ENCODE measurements at regions not wholly inside any gene's neighbourhood (a gene's known extent, or its start where the extent isn't known, plus 50 kb on each side); places are given as distances from the start of the nearest gene placed in this dataset.

GRCh38 chr4:14897217-14897616 lies 105.1 kb upstream of the CPEB2 start:
- TF ChIP-seq EZH2 (optimal IDR thresholded peaks at IDR 0.05; ENCODE audit: low read depth, low read length): no peak
- no peak for TF ChIP-seq EZH2phosphoT487 (IDR thresholded peaks at IDR 0.05; ENCODE audit: low read length)
- TF ChIP-seq CTCF (IDR thresholded peaks at IDR 0.05; ENCODE audit: low read length): no peak
- H3K9me3 ChIP-seq (replicated peaks; ENCODE audit: insufficient read depth, low read length): no peaks in the 10 kb centered on the region
- H2AFZ ChIP-seq (ENCODE audit: low read length): no peak overlapping the region
- no peaks in the 10 kb centered on the region for H4K20me1 ChIP-seq (ENCODE audit: insufficient read depth, low read length)
- no peaks in the 10 kb centered on the region for H3K27me3 ChIP-seq (replicated peaks; ENCODE audit: insufficient read depth, low read length)
- DNase-seq: no peak
- no peaks in the 10 kb centered on the region for H3K36me3 ChIP-seq (replicated peaks; ENCODE audit: insufficient read depth, low read length)
- H3K4me3 ChIP-seq (ENCODE audit: low read length): no peak overlapping the region
- H3K27ac ChIP-seq (ENCODE audit: low read length): no peak overlapping the region
- no peaks in the 10 kb centered on the region for H3F3A ChIP-seq (ENCODE audit: insufficient read depth, low read length)
- H3K4me1 ChIP-seq (ENCODE audit: low read length): no peaks in the 10 kb centered on the region
- no peaks in the 10 kb centered on the region for H3K9me2 ChIP-seq (replicated peaks; ENCODE audit: insufficient read depth, low read length)
- H3K9ac ChIP-seq (ENCODE audit: low read length): no peak overlapping the region
- no peaks in the 10 kb centered on the region for H3K79me2 ChIP-seq (ENCODE audit: low read length)
- H3K4me2 ChIP-seq (ENCODE audit: low read depth, low read length): no peak overlapping the region

GRCh38 chr4:14898989-14899388 lies 103.3 kb upstream of the CPEB2 start:
- H3K27me3 ChIP-seq (replicated peaks; ENCODE audit: insufficient read depth, low read length): no peaks in the 10 kb centered on the region
- no peak overlapping the region for H2AFZ ChIP-seq (ENCODE audit: low read length)
- H3K36me3 ChIP-seq (replicated peaks; ENCODE audit: insufficient read depth, low read length): no peaks in the 10 kb centered on the region
- no peaks in the 10 kb centered on the region for H3K79me2 ChIP-seq (ENCODE audit: low read length)
- no peaks in the 10 kb centered on the region for H4K20me1 ChIP-seq (ENCODE audit: insufficient read depth, low read length)
- H3K9ac ChIP-seq (ENCODE audit: low read length): no peak overlapping the region
- no peak for DNase-seq
- no peak for TF ChIP-seq CTCF (IDR thresholded peaks at IDR 0.05; ENCODE audit: low read length)
- no peak overlapping the region for H3K27ac ChIP-seq (ENCODE audit: low read length)
- no peaks in the 10 kb centered on the region for H3K9me3 ChIP-seq (replicated peaks; ENCODE audit: insufficient read depth, low read length)
- H3F3A ChIP-seq (ENCODE audit: insufficient read depth, low read length): no peaks in the 10 kb centered on the region
- no peaks in the 10 kb centered on the region for H3K4me1 ChIP-seq (ENCODE audit: low read length)
- H3K9me2 ChIP-seq (replicated peaks; ENCODE audit: insufficient read depth, low read length): no peaks in the 10 kb centered on the region
- H3K4me2 ChIP-seq (ENCODE audit: low read depth, low read length): no peak overlapping the region
- no peak overlapping the region for H3K4me3 ChIP-seq (ENCODE audit: low read length)

- no peak overlapping the region for H3K4me2 ChIP-seq (ENCODE audit: low read depth, low read length)
- H2AFZ ChIP-seq (ENCODE audit: low read length): no peak overlapping the region
- no peaks in the 10 kb centered on the region for H3F3A ChIP-seq (ENCODE audit: insufficient read depth, low read length)
- no peaks in the 10 kb centered on the region for H3K9me3 ChIP-seq (replicated peaks; ENCODE audit: insufficient read depth, low read length)
- no peak for TF ChIP-seq EZH2phosphoT487 (IDR thresholded peaks at IDR 0.05; ENCODE audit: low read length)
- H3K27me3 ChIP-seq (replicated peaks; ENCODE audit: insufficient read depth, low read length): no peaks in the 10 kb centered on the region
- H3K79me2 ChIP-seq (ENCODE audit: low read length): no peaks in the 10 kb centered on the region
- H3K9me2 ChIP-seq (replicated peaks; ENCODE audit: insufficient read depth, low read length): no peaks in the 10 kb centered on the region
- no peak overlapping the region for H3K4me3 ChIP-seq (ENCODE audit: low read length)
- no peak overlapping the region for H3K9ac ChIP-seq (ENCODE audit: low read length)
- no peak overlapping the region for H3K27ac ChIP-seq (ENCODE audit: low read length)
- DNase-seq: no peak
- H4K20me1 ChIP-seq (ENCODE audit: insufficient read depth, low read length): no peaks in the 10 kb centered on the region
- H3K4me1 ChIP-seq (ENCODE audit: low read length): no peaks in the 10 kb centered on the region
- H3K36me3 ChIP-seq (replicated peaks; ENCODE audit: insufficient read depth, low read length): no peaks in the 10 kb centered on the region
Measured at GRCh38 chr4:14902342-14902741, 99.9 kb upstream of the CPEB2 start.

GRCh38 chr4:14903321-14903720 lies 99.0 kb upstream of the CPEB2 start:
- Histone ChIP-seq H4K20me1 (ENCODE audit: insufficient read depth, low read length) (no peaks in the 10 kb centered on the region), H3K36me3 (replicated peaks; ENCODE audit: insufficient read depth, low read length) (no peaks in the 10 kb centered on the region), H3K9me3 (replicated peaks; ENCODE audit: insufficient read depth, low read length) (no peaks in the 10 kb centered on the region), H3K4me2 (ENCODE audit: low read depth, low read length) (no peak overlapping the region), H3K27ac (ENCODE audit: low read length) (no peak overlapping the region), H3K9ac (ENCODE audit: low read length) (no peak overlapping the region), H3K9me2 (replicated peaks; ENCODE audit: insufficient read depth, low read length) (no peaks in the 10 kb centered on the region), H3K79me2 (ENCODE audit: low read length) (no peaks in the 10 kb centered on the region), H3K4me3 (ENCODE audit: low read length) (no peak overlapping the region), H3K4me1 (ENCODE audit: low read length) (peaks cover 2% of the 10 kb centered on the region), H2AFZ (ENCODE audit: low read length) (no peak overlapping the region), H3K27me3 (replicated peaks; ENCODE audit: insufficient read depth, low read length) (no peaks in the 10 kb centered on the region), H3F3A (ENCODE audit: insufficient read depth, low read length) (no peaks in the 10 kb centered on the region)
- DNase-seq: no peak
- TF ChIP-seq EZH2phosphoT487 (IDR thresholded peaks at IDR 0.05; ENCODE audit: low read length): no peak
- TF ChIP-seq CTCF (IDR thresholded peaks at IDR 0.05; ENCODE audit: low read length): no peak
- TF ChIP-seq EZH2 (optimal IDR thresholded peaks at IDR 0.05; ENCODE audit: low read depth, low read length): no peak

All from MM.1S (cell line).